GM19463 (cell line): ENCODE measurements at regions not wholly inside any gene's neighbourhood (a gene's known extent, or its start where the extent isn't known, plus 50 kb on each side); places are given as distances from the start of the nearest gene placed in this dataset.

Experiments used
- ATAC-seq: cut with Tn5 transposase; IDR thresholded peaks from one replicate; pipeline ENCODE4 v1.9.1; 2021; ENCODE audit warnings: mild to moderate bottlenecking, moderate library complexity; ENCODE audit not compliant: unreplicated experiment

DNA sequence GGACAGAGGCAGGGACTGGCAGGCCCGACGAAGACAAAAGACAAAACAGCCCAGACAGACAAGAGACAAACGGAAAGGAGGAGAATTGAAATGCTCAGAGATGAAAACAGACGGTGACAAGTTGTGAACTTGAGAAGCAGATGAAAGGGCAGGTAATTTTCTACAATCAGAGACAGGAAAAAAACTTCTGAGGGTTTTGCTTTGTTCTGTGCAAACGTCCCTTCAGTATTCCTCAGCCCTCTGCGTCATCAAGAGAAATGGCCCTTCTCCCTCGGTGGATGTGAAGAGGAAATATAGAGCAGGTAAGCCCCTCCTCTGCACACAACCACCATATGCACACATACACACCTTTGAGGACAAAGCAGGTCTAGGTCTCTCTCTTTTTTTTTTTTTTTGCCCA is 206.6 kb downstream of the UACA start:
- no peak for ATAC-seq

DNA sequence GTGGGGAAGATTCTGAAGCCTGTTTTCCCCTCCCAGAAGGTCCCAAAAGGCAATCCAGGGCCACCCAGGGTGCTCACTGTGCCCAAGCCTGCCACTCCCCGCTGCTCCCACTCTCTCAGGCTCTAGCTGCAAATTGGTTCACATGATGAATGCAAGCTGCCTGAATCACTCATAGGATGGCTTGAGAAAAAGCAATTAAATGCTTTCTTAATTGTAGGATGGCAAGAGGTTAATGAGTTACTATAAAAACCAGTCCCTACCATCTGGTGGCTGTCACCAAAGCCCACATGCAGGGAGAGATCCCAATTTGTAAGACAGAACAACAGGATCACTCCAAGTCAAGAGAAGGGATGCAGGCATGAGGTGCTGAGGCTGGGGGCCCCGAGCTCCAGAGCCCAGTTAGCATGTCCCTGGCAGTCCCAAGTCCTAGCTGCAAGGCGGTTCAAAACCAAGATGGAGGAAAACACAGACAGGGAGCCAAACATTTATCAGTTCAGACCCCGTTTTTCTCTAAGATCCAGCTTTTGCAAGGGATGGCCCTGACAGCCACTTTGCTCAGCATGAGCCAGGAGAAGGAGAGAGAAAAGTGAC is 207.1 kb downstream of the UACA start:
- ATAC-seq, result no peak

DNA sequence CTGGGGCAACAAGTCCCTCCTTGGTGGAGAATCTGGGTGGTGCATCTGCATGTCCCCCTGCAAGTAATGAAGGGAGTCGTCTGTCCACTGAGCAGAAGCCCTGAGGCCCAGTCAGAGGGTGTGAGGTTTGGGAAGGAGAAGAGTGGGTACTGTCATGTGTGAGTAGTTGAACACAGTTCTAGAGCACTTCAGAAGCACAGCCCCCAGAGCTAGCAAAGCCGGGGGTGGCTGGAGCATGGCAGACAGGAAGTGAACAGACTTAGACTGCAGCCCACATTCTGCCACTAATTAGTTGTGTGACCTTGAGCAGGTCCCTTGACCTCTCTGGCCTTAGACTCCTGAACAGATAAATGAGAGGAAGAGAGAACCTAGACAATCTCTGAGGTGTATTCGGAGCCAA is 207.6 kb downstream of the UACA start:
- ATAC-seq, result no peak

DNA sequence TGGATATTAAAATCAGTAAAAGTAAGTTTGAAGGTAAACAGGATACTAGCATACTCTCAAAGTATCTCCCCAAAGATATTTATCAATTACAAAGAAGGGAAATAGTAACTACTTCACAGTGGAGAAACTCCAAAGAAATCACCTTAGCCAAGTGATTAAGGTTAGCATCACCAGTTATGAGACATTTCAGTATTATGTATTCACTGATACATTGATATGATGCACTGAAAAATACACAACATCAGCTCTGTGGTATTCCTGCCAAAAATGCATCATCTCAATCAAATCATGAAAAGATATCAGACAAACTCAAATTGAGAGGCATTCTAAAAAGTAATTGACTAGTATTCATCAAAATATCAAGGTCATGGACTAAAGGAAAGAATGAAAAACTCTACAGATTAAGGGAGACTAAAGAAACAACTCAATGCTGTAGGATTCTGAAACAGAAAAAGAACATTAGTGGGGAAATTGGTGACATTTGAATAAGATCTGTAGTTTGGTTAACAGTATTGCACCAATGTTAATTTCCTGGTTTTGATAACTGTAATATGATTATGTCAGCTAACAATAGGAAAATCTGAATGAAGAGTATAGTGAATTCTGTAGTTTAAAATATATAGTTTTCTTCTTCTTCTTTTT is 215.4 kb downstream of the UACA start:
- ATAC-seq, result no peak

DNA sequence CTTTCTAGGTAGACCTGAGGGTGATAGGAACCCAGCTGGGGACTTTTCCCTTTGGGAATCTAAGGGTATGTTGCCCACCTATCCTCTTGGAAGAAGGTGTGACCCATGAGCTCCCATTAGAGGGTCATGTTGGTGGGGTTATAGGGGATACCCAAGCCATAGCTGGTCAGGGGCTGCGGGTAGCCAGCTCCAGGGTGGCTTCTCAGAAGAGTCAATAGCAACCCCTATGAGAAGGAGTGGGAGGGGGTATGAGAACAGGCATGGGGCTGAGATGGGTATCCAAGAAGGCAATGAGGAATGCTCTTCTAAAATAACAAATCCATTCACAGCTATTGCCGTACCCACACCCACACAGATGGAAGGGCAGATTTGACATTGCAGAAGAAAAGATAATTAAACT is 217.8 kb downstream of the UACA start:
- no peak for ATAC-seq

DNA sequence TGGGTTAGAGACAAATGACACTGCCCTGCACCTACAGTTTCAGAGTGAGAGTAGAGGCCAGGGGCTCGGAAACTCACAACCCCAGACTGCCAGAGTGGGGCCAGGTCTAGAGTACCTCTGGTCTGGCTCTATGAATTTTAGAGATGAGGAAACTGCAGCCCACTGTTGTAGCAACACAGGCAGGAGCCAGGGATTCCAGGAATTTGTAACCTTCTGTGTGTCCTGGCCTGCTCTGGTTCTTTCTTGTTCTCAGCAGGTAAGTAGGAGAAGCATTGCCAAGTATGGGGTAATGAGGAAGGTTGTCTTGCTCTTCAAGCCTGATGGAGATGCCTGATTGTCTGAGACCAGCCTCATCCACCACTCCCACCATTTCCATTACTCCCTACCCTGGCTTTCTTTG is 221.8 kb downstream of the UACA start:
- no peak for ATAC-seq

DNA sequence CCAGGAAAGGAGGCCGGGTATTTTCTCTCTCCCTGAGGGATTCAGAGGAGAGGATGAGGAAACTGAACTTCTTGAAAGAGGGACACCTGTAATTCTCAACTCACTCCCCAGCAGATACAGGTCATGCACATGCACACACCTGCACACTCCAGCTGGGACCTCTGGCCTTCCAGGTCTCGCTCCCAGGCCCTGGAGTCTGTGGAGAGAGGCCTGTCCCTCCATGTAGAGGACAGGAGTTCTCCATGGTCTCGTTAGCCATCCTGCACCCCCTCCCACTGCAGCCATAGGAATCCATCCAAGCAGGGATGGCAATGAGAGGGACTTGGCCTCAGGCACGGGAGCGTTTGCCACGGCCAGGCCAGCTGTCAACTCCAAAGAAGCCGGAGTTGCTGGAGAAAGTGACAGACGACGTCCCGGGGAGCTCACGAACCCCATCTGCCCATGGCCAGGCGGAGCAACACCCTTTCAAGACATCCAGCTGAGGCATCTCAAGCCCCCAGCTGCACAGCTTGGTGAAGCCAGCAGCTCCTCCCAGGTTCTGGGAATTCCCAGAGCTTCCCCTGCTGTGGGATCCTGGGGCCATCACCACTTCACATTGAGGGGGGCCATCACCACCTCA is 223.3 kb downstream of the UACA start:
- no peak for ATAC-seq

DNA sequence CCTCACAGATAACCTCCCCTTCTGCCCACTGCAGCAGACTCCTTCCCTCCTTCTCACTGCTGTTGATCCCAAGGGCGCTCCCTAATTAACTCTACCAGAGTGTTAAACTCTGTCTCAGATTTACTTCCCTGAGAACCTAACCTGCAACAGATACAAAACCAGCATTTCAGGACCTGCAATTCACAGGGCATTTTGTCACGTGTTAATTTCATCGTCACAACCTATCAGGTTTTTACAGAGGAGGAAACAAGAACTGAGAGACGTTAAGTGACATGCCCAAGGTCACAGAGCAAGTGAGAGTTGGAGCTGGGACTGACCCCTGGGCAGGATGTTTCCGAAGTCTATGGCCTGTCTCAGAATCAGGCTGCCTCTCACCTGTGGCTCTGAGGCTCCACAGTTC is 223.9 kb downstream of the UACA start:
- ATAC-seq, result no peak

DNA sequence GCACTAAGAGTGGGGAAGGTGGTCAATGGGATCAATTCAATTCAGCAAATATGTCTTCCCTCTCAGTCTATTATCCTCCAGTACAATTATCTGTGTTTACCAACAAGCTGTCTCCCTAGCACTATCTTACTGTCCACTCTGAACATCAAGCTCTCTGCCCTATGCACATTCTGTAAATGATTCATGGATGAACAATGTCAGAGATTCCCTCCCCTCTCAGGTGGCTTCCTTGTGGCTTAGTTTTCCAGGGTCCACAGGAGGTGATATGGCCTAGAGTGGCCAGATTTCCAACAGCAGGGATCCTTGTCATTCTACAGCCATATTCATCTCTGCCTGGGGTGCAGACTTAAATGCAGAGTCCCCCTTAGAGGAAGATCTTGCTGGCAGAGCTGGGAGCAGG is 225.1 kb downstream of the UACA start:
- no peak for ATAC-seq

DNA sequence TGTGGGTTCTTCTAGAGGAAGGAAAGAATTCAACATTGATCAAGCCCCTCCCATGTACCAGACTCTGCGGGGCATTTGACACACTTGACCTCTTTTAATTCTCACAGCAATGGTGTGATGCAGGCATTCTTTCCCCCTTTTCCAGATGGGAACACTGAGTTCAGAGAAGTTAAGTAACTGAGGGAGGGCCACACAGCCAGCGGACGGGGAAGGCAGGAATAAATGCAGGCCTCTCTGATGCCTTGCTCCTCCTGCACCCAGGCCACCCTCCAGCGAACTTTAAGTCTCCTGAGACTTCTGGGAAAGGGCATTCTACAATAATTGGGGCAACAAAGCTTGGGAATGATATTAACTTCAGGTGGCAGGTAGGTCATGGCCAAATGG is 227.4 kb downstream of the UACA start:
- no peak for ATAC-seq

DNA sequence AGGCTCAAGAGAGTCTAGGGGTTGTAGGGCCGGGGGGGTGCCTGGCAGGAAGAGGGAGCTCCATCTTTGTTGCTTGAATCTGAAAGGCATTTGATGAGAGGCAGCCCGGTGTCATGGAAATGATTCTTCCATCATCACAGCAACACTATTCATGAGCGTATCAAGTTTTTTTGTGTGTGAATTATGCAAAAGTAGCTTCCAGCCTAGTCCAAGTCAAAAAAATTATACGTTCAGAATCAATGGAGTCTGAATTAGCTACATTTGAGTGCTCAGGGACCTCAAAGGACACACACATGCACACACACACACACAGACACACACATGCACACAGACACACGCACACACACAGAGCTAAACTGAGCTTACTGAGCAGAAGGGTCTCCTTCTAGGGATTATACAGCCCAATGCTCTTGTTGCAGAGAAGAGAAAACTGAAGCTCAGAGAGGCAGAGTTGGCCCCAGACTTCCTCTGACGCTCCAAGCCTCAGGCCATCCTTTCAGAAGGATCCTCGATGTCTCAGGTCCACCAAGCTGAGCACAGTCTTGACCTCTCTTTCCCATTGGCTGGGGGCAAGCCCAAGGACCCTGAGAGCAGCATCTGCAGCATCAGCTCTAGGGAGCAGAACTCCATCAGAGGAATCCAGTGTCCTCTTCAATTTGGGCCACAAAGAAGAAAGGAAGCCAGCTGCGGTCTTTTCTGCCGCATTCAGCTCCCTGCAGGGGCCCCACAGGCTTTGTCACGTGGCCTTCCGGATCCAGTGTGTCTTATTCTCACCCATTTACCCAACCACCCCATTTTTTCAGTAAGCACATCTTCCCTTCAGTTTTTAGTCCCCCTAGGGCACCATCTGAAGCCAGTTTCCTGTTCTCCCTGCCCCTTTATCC is 228.0 kb downstream of the UACA start:
- no peak for ATAC-seq

DNA sequence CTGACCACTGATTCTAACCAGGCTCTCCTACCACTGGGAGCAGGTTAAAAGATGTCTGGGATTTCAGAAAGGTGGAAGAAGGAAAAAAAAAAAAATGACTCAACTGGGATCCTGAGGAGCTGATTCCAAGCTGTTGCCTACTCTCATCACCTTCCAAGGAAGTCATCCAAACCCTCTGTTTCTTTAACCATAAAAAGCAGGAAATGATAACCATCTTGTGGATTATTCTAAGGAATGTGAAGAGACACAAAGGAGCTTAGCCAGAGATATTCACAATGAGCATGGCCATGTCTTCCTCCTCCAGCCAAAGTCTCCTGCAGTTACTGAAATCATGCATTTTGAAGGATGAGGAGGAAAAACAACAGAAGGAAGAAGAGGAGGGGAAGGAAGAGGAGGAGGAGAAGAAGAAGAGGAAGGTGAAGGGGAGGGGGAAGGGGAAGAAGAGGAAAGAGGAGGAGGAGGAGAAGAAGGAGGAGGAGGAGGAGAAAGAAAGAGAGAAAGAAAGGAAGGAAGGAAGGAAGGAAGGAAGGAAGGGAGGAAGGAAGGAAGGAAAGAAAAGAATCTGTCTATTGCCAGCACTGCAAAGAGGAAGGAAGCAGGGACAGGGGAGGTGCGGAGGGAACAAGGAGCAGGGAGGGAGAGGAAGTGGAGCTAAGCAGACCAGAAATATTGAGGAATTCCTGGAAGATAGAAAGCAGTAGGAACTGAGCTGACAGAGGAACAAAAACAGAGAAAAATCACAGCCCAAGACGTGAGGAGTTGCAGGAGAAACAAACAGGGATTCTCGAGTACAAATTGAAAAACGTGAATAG is 229.2 kb downstream of the UACA start:
- ATAC-seq, result no peak

DNA sequence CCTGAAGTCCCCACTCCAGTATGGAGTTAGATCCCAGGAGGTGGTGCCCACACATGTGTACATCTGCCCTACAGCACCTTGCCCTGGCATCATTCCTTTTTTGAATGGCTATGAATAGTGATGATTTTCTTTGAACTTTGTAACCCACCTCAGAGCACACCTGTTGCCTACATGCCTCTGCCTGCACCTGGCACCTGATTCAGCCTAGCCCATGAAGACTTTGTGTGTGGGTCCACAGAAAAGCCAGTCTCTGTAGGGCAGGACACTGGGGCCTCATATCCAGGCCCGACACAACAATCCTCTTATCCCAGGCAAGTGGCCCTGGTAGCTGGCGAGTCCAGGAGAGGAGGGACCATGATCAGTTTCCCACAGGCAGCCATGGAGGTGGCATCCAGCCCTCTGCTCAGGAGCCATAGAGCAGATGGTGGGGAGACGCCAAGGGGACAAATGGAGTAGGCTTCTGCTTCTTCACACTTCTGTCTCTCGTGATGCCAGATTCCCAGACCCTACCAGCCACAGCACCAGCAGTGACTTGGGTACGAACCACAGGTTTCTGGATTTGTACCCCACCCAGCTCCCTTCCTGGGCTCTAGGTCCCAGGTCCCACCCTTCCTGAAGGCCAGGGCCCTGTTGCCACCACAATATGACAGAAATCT is 230.7 kb downstream of the UACA start:
- no peak for ATAC-seq

DNA sequence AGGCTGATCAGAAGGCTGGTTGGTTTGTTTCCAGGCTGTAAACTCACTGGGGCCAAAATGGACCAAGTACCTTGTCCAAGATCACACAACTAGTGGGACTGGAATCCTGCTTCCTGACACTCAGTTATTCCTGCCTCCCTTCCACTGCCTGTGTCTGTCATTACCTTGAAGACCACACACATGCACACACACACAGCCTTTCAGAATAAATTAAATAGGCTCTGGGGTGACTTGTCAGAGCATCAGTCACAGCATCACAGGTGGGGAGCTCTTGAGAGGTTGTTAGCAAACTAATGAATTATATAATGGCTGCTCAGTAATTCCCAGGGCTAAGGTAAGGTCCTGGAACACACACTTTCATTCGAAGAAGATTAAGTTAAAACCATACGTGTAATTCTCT is 231.8 kb downstream of the UACA start:
- no peak for ATAC-seq

DNA sequence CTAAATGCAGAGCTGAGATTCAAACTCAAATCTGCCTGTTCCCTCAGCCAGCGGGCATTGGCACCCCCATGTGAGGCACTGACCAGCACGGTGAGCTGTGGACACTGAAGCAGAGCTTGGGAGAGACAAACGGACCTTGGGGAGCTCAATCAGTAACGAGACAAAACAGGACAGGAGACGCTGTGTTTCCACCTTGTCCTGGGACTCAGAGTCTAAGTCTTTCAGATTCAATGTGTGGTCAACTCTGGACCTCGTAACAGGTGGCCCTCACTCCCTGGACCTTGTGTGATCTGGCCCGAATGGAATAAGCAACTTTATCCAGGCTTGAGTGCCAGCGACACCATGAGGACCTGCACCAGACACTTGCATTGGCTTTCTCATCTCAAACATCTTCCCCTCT is 232.5 kb downstream of the UACA start:
- no peak for ATAC-seq

DNA sequence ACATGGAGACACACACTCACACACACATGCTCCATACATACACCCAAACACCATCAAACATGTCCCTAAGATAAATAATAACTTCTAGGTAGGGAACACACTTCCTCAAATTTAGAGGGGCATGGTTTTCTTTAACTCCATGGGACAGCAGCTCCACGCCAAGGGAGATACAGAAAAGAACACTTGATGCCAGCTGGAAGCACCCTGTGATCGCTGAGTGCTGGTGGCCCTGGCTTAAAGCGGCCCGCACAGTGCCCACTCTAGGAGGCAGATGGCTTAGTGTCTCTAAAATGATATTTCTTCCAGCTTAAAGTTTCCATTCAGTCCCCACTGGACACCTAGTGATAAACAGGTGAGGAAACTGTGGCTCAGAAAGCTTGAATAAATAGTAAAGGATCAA is 232.9 kb downstream of the UACA start:
- no peak for ATAC-seq

DNA sequence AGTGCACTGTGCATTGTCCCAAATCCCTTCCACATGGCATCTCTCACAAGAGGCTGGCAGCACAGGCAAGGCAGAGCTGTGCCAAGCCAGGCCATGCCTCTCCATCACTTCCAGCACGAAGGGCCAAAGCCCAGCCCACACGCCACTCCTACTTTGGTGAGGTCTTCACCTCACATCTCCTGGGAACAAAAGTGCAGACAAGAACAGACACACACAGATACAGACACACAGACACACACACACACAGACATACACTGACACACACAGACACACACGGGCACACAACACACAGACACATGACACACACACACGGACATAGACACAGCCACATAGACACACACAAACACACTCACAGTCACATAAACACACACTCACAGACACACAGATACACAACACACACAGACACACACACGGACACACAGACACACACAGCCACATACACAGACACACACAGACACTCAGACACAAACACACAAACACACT is 233.3 kb downstream of the UACA start:
- ATAC-seq, result no peak

DNA sequence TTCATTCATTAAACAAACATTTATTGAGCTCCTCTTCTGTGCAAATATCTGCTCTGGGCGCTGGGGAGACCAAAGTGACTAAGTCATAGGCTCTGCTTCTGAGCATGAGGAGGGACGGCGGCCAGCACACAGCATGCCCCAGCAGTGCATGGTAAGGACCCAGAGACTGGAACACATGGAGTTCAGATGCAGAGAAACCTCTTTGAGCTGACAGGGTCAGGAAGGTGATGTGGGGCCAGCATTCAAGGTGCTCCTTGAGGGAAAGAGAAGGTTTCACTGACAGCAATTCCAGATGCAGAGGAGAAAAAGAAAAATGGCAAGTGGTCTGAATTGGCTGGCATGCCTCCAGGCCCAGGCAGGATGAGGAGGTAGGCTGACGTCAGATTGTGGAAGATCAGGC is 234.5 kb downstream of the UACA start:
- ATAC-seq, result no peak

DNA sequence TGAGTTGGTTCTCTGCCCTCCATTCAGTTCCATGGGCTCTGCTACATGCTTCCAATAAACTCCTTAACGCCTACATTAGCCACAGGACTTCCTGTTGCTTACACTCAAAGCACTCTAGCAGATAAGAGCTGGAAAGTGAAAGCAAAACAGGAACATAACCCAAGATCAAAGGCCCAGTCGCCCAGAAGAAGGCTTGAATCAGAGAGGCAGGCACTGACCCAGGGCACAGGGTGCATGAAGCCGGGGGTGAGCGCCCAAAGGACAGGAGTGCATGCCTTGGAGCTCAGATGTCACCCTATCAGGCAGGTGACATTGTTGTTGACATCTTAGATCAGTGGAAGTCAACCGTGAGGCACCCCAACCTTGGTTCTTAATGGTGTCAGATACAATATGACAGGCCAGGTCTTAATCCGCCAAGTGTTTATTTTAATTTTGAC is 235.1 kb downstream of the UACA start:
- ATAC-seq, result peak; percentile 75

DNA sequence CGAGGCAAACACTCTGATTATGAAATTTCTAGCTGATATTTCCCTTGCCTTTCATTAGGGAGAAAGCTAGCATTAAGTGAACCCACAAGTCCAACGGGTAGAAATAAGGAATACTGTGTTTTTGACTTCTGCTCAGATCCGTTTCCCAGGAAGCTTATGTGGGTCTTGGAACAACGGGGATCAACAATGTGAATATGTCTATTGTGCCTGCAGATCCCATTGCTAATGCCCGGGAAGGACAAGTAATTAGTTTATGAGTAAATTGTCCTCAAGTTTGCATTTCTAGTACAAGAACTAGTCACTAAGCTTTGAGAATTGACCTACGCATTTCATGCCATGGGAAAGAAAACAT is 236.4 kb downstream of the UACA start:
- ATAC-seq, result no peak
